ENCODE measurements at regions not wholly inside any gene's neighbourhood (a gene's known extent, or its start where the extent isn't known, plus 50 kb on each side); places are given as distances from the start of the nearest gene placed in this dataset.

- no peaks in the 10 kb centered on the region for H3K27me3 ChIP-seq
- H3K9me3 ChIP-seq: no peaks in the 10 kb centered on the region
- intact Hi-C loops (cut with DNase I): no loop called here
- H3K27ac ChIP-seq: no peak overlapping the region
- H3K4me3 ChIP-seq: no peak overlapping the region
- no peak for DNase-seq (ENCODE audit: low spot score in 2 of 2)
- H3K36me3 ChIP-seq: no peaks in the 10 kb centered on the region
- no peaks in the 10 kb centered on the region for H3K4me1 ChIP-seq
- TF ChIP-seq CTCF (IDR thresholded peaks at IDR 0.05): no peak
Measured at GRCh38 chr17:73815474-73815873, 171.2 kb upstream of the SDK2 start.

- H3K36me3 ChIP-seq: no peaks in the 10 kb centered on the region
- intact Hi-C loops (cut with DNase I): no loop called here
- no peak for TF ChIP-seq CTCF (IDR thresholded peaks at IDR 0.05)
- no peak overlapping the region for H3K27ac ChIP-seq
- no peak for DNase-seq (ENCODE audit: low spot score in 2 of 2)
- H3K27me3 ChIP-seq: no peaks in the 10 kb centered on the region
- H3K4me1 ChIP-seq: no peaks in the 10 kb centered on the region
- no peaks in the 10 kb centered on the region for H3K9me3 ChIP-seq
- no peak overlapping the region for H3K4me3 ChIP-seq
Measured at GRCh38 chr17:73819440-73820395, 175.5 kb upstream of the SDK2 start.

- no peaks in the 10 kb centered on the region for H3K27me3 ChIP-seq
Measured at GRCh38 chr17:73820686-73821448, 176.6 kb upstream of the SDK2 start.

GRCh38 chr17:73821665-73822064 lies 177.4 kb upstream of the SDK2 start:
- Histone ChIP-seq H3K36me3 (no peaks in the 10 kb centered on the region), H3K4me3 (no peak overlapping the region), H3K9me3 (no peaks in the 10 kb centered on the region), H3K27me3 (no peaks in the 10 kb centered on the region), H3K27ac (no peak overlapping the region), H3K4me1 (no peaks in the 10 kb centered on the region)
- intact Hi-C loops (cut with DNase I): no loop called here
- no peak for TF ChIP-seq CTCF (IDR thresholded peaks at IDR 0.05)
- no peak for DNase-seq (ENCODE audit: low spot score in 2 of 2)

More at GRCh38 chr17:73820686-73821448, 176.6 kb upstream of the SDK2 start:
- Histone ChIP-seq H3K9me3 (no peaks in the 10 kb centered on the region), H3K4me3 (no peak overlapping the region), H3K4me1 (no peaks in the 10 kb centered on the region), H3K36me3 (no peaks in the 10 kb centered on the region), H3K27ac (no peak overlapping the region)
- no peak for TF ChIP-seq CTCF (IDR thresholded peaks at IDR 0.05)
- intact Hi-C loops (cut with DNase I): no loop called here
- DNase-seq (ENCODE audit: low spot score in 2 of 2): no peak

- Histone ChIP-seq H3K4me1 (no peaks in the 10 kb centered on the region), H3K9me3 (no peaks in the 10 kb centered on the region), H3K27ac (no peak overlapping the region), H3K36me3 (no peaks in the 10 kb centered on the region), H3K4me3 (no peak overlapping the region), H3K27me3 (no peaks in the 10 kb centered on the region)
- intact Hi-C loops (cut with DNase I): no loop called here
- TF ChIP-seq CTCF (IDR thresholded peaks at IDR 0.05): no peak
- DNase-seq (ENCODE audit: low spot score in 2 of 2): no peak
Measured at GRCh38 chr17:73822371-73822770, 178.1 kb upstream of the SDK2 start.
